NB4 (cell line): ENCODE measurements at regions not wholly inside any gene's neighbourhood (a gene's known extent, or its start where the extent isn't known, plus 50 kb on each side); places are given as distances from the start of the nearest gene placed in this dataset.

Source experiments
- DNase-seq: peaks from one replicate; pipeline ENCODE4 v3.0.0; 2010; ENCODE audit warnings: low read depth
- H3K4me3 ChIP-seq: one replicate; pipeline ENCODE4 v1.5.1; 2011; ENCODE audit warnings: mild to moderate bottlenecking, low read depth, low read length, moderate library complexity
- MYC ChIP-seq: IDR thresholded peaks from 2 replicates; pipeline ENCODE4 v1.6.1; 2011; ENCODE audit warnings: low read depth, low read length
- POLR2A ChIP-seq: IDR thresholded peaks from 2 replicates; pipeline ENCODE4 v1.6.1; 2011; ENCODE audit warnings: mild to moderate bottlenecking; ENCODE audit not compliant: insufficient read length; ENCODE audit errors: extremely low read depth
- TF ChIP-seq, protein P1 (sequence below): IDR thresholded peaks from 2 replicates; pipeline ENCODE4 v1.6.1; 2011; ENCODE audit warnings: low read depth, low read length
- TF ChIP-seq, protein P2 (sequence below): IDR thresholded peaks from one replicate; pipeline ENCODE4 v1.5.1; 2012; ENCODE audit warnings: low read depth, low read length

DNA sequence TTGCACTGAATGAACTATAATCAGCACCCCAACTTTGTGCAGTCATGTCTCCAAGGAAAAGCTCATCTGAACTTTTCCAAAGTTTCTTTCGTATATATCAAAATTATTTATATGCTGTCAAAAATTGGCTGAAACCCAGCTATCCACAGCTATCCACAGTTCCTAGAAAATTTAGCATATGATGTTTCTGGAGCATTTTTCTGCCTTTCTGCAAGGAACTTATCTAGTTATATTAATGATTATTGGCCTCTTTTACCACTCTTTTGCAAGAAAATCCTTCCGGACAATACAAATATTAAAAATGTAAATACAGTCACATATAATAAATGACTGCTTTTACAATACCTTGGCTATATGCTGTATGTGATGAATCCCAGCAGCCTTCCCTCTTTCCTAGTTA, 270.2 kb downstream of the TMEM167A start:
- TF ChIP-seq, protein P1, sequence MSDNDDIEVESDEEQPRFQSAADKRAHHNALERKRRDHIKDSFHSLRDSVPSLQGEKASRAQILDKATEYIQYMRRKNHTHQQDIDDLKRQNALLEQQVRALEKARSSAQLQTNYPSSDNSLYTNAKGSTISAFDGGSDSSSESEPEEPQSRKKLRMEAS: no peak
- TF ChIP-seq MYC (no peak), POLR2A (no peak)
- TF ChIP-seq, protein P2, sequence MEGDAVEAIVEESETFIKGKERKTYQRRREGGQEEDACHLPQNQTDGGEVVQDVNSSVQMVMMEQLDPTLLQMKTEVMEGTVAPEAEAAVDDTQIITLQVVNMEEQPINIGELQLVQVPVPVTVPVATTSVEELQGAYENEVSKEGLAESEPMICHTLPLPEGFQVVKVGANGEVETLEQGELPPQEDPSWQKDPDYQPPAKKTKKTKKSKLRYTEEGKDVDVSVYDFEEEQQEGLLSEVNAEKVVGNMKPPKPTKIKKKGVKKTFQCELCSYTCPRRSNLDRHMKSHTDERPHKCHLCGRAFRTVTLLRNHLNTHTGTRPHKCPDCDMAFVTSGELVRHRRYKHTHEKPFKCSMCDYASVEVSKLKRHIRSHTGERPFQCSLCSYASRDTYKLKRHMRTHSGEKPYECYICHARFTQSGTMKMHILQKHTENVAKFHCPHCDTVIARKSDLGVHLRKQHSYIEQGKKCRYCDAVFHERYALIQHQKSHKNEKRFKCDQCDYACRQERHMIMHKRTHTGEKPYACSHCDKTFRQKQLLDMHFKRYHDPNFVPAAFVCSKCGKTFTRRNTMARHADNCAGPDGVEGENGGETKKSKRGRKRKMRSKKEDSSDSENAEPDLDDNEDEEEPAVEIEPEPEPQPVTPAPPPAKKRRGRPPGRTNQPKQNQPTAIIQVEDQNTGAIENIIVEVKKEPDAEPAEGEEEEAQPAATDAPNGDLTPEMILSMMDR: no peak
- no peak overlapping the region for H3K4me3 ChIP-seq
- no peak for DNase-seq

- no peak for DNase-seq
- TF ChIP-seq, protein P1: no peak
- TF ChIP-seq POLR2A: no peak
- TF ChIP-seq, protein P2: no peak
- no peak for TF ChIP-seq MYC
- no peak overlapping the region for H3K4me3 ChIP-seq
Observed at GRCh38 chr5:82806513-82806912, 270.7 kb downstream of the TMEM167A start.

GRCh38 chr5:82804155-82804690, 273.0 kb downstream of the TMEM167A start:
- no peak for DNase-seq
- TF ChIP-seq, protein P2: no peak
- TF ChIP-seq, protein P1: no peak
- TF ChIP-seq POLR2A: no peak
- no peak for TF ChIP-seq MYC
- no peak overlapping the region for H3K4me3 ChIP-seq

GRCh38 chr5:82802954-82803353, 274.2 kb downstream of the TMEM167A start:
- no peak for DNase-seq
- no peak overlapping the region for H3K4me3 ChIP-seq
- TF ChIP-seq, protein P1: no peak
- TF ChIP-seq POLR2A (no peak), MYC (no peak)
- TF ChIP-seq, protein P2: no peak

GRCh38 chr5:82800826-82801225, 276.4 kb downstream of the TMEM167A start:
- TF ChIP-seq POLR2A (no peak), MYC (no peak)
- TF ChIP-seq, protein P2: no peak
- TF ChIP-seq, protein P1: no peak
- H3K4me3 ChIP-seq: no peak overlapping the region
- no peak for DNase-seq
